ENCODE measurements at regions not wholly inside any gene's neighbourhood (a gene's known extent, or its start where the extent isn't known, plus 50 kb on each side); places are given as distances from the start of the nearest gene placed in this dataset.

- TF ChIP-seq, protein P1, sequence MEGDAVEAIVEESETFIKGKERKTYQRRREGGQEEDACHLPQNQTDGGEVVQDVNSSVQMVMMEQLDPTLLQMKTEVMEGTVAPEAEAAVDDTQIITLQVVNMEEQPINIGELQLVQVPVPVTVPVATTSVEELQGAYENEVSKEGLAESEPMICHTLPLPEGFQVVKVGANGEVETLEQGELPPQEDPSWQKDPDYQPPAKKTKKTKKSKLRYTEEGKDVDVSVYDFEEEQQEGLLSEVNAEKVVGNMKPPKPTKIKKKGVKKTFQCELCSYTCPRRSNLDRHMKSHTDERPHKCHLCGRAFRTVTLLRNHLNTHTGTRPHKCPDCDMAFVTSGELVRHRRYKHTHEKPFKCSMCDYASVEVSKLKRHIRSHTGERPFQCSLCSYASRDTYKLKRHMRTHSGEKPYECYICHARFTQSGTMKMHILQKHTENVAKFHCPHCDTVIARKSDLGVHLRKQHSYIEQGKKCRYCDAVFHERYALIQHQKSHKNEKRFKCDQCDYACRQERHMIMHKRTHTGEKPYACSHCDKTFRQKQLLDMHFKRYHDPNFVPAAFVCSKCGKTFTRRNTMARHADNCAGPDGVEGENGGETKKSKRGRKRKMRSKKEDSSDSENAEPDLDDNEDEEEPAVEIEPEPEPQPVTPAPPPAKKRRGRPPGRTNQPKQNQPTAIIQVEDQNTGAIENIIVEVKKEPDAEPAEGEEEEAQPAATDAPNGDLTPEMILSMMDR (conservative IDR thresholded peaks at IDR 0.05; ENCODE audit: low read depth, low read length) = no peak
- no peak for TF ChIP-seq EZH2phosphoT487 (IDR thresholded peaks at IDR 0.05; ENCODE audit: borderline replicate concordance, low read length)
Measured at GRCh38 chr5:60223342-60223741, 329.8 kb upstream of the PDE4D start.
